Thymus (tissue), 11 donors: ENCODE measurements at regions not wholly inside any gene's neighbourhood (a gene's known extent, or its start where the extent isn't known, plus 50 kb on each side); places are given as distances from the start of the nearest gene placed in this dataset.
A peak's percentile ranks its signal among the peaks of the same experiment; 100 is the strongest.

Source experiments
- DNase-seq, 9 donors: peaks; one replicate each; pipeline ENCODE4 v3.0.0-alpha.2; 2013; ENCODE audit warnings: low spot score in 9 of 9, low read depth in 6 of 9, missing footprints in 1 of 9
- H3K27ac ChIP-seq, 2 donors: one replicate each; pipeline ENCODE4 v1.5.1; 2013; ENCODE audit warnings: control low read depth in 1 of 2, low read depth in 1 of 2, low read length in 1 of 2, mild to moderate bottlenecking in 1 of 2, moderate library complexity in 1 of 2
- H3K27me3 ChIP-seq, 2 donors: one replicate each; pipeline ENCODE4 v1.5.1; 2013; ENCODE audit warnings: low read length in 1 of 2; ENCODE audit not compliant: control insufficient read depth in 2 of 2, insufficient read depth in 1 of 2
- H3K36me3 ChIP-seq, 2 donors: one replicate each; pipeline ENCODE4 v1.5.1; 2013; ENCODE audit warnings: low read length in 1 of 2, mild to moderate bottlenecking in 1 of 2, moderate library complexity in 1 of 2; ENCODE audit not compliant: control insufficient read depth in 2 of 2, insufficient read depth in 2 of 2
- H3K4me1 ChIP-seq, 2 donors: one replicate each; pipeline ENCODE4 v1.5.1; 2013; ENCODE audit warnings: low read length in 2 of 2; ENCODE audit not compliant: control insufficient read depth in 2 of 2, insufficient read depth in 2 of 2
- H3K4me3 ChIP-seq, 2 donors: one replicate each; pipeline ENCODE4 v1.5.1; 2013; ENCODE audit warnings: low read length in 2 of 2, control low read depth in 1 of 2, mild to moderate bottlenecking in 1 of 2
- H3K9me3 ChIP-seq, 2 donors: one replicate each; pipeline ENCODE4 v1.5.1; 2013; ENCODE audit warnings: low read length in 1 of 2, mild to moderate bottlenecking in 1 of 2; ENCODE audit not compliant: control insufficient read depth in 2 of 2, insufficient read depth in 1 of 2
- WGBS: extraction: QIAGEN DNeasy Blood & Tissue Kit; methylation state at CpG from one replicate; pipeline ENCODE4 v1.1.7; 2013; 5-methylcytosine and 5-hydroxymethylcytosine counted together
- donor health status: healthy.

GRCh38 chr6:14704383-14705271 is 541.2 kb upstream of the JARID2 start:
- Histone ChIP-seq H3K27ac (no peak overlapping the region), H3K27me3 (no peaks in the 10 kb centered on the region), H3K9me3 (peaks cover 0 to 6% of the 10 kb centered on the region in 2 donors), H3K4me3 (no peak overlapping the region), H3K4me1 (peaks cover 0 to 25% of the 10 kb centered on the region in 2 donors), H3K36me3 (no peaks in the 10 kb centered on the region)
- DNase-seq, result no peak
- WGBS, result 89% methylated on average over 10 of the region's 10 CpGs

- H3K27ac ChIP-seq, result no peak overlapping the region
- WGBS, result 93% methylated on average over 4 of the region's 4 CpGs
- H3K27me3 ChIP-seq, result no peaks in the 10 kb centered on the region
Measured at GRCh38 chr6:14705841-14706377, 540.0 kb upstream of the JARID2 start.

GRCh38 chr6:14706378-14706929 is 539.4 kb upstream of the JARID2 start:
- DNase-seq, result no peak
- peaks cover 0 to 9% of the 10 kb centered on the region in 2 donors for H3K9me3 ChIP-seq
- H3K4me3 ChIP-seq, result no peak overlapping the region
- WGBS, result 92% methylated on average over 12 of the region's 12 CpGs
- H3K27me3 ChIP-seq, result no peaks in the 10 kb centered on the region
- no peaks in the 10 kb centered on the region for H3K36me3 ChIP-seq
- H3K27ac ChIP-seq, result no peak overlapping the region
- H3K4me1 ChIP-seq, result peaks cover 0 to 42% of the 10 kb centered on the region in 2 donors

More at GRCh38 chr6:14705841-14706377, 540.0 kb upstream of the JARID2 start:
- peaks cover 0 to 36% of the 10 kb centered on the region in 2 donors for H3K4me1 ChIP-seq
- no peaks in the 10 kb centered on the region for H3K36me3 ChIP-seq
- DNase-seq, result no peak
- H3K9me3 ChIP-seq, result peaks cover 0 to 7% of the 10 kb centered on the region in 2 donors
- H3K4me3 ChIP-seq, result no peak overlapping the region

- peaks cover 0 to 9% of the 10 kb centered on the region in 2 donors for H3K9me3 ChIP-seq
- no peak for DNase-seq
- no peak overlapping the region for H3K4me3 ChIP-seq
- peaks cover 0 to 46% of the 10 kb centered on the region in 2 donors for H3K4me1 ChIP-seq
- H3K36me3 ChIP-seq, result no peaks in the 10 kb centered on the region
- no peak overlapping the region for H3K27ac ChIP-seq
- no peaks in the 10 kb centered on the region for H3K27me3 ChIP-seq
Measured at GRCh38 chr6:14707276-14707675, 538.6 kb upstream of the JARID2 start.

GRCh38 chr6:14707971-14708465 is 537.9 kb upstream of the JARID2 start:
- 98% methylated on average over 2 of the region's 2 CpGs for WGBS
- Histone ChIP-seq H3K4me1 (peaks cover 0 to 52% of the 10 kb centered on the region in 2 donors), H3K27me3 (no peaks in the 10 kb centered on the region), H3K9me3 (peaks cover 0 to 9% of the 10 kb centered on the region in 2 donors), H3K27ac (no peak overlapping the region), H3K36me3 (no peaks in the 10 kb centered on the region), H3K4me3 (no peak overlapping the region)
- no peak for DNase-seq

GRCh38 chr6:14709066-14709670 is 536.7 kb upstream of the JARID2 start:
- Histone ChIP-seq H3K36me3 (no peaks in the 10 kb centered on the region), H3K27me3 (no peaks in the 10 kb centered on the region)
- WGBS, result 98% methylated on average over 12 of the region's 12 CpGs

DNA sequence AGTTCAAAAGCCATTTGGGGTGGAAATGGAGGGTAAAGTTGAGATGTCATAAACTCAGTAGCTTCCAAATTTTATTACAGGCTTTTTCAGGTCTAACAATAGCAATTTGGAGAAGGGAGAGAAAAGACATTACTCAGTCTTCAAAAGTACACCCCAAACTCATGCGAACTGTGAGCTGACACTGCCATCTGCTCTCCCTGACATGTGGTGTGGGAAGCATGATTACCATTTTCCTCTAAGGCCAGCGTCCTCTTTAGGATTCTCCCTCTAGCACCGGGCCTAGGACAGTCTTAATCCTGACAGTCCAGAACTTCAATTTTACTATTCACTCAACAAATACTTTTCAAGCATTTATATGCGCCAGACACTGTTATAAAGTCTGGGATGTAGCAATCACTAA is 536.0 kb upstream of the JARID2 start:
- peaks cover 0 to 52% of the 10 kb centered on the region in 2 donors for H3K4me1 ChIP-seq
- no peak overlapping the region for H3K27ac ChIP-seq
- WGBS, result 96% methylated on average over 4 of the region's 4 CpGs
- no peaks in the 10 kb centered on the region for H3K36me3 ChIP-seq
- peaks cover 0 to 9% of the 10 kb centered on the region in 2 donors for H3K9me3 ChIP-seq
- no peaks in the 10 kb centered on the region for H3K27me3 ChIP-seq
- no peak overlapping the region for H3K4me3 ChIP-seq
- no peak for DNase-seq

More at GRCh38 chr6:14709066-14709670, 536.7 kb upstream of the JARID2 start:
- Histone ChIP-seq H3K9me3 (peaks cover 0 to 9% of the 10 kb centered on the region in 2 donors), H3K4me1 (peaks cover 0 to 57% of the 10 kb centered on the region in 2 donors), H3K27ac (no peak overlapping the region), H3K4me3 (no peak overlapping the region)
- DNase-seq, result no peak

GRCh38 chr6:14710421-14710820 is 535.4 kb upstream of the JARID2 start:
- DNase-seq, result no peak
- no peaks in the 10 kb centered on the region for H3K27me3 ChIP-seq

More at GRCh38 chr6:14710421-14710820, 535.4 kb upstream of the JARID2 start:
- peaks cover 0 to 55% of the 10 kb centered on the region in 2 donors for H3K4me1 ChIP-seq
- H3K9me3 ChIP-seq, result peaks cover 0 to 9% of the 10 kb centered on the region in 2 donors
- WGBS, result over 99% methylated on average over 5 of the region's 5 CpGs
- no peak overlapping the region for H3K4me3 ChIP-seq
- no peaks in the 10 kb centered on the region for H3K36me3 ChIP-seq
- peak overlapping the region in 1 of 2 donors; percentile 62 for H3K27ac ChIP-seq
